ENCODE measurements at regions not wholly inside any gene's neighbourhood (a gene's known extent, or its start where the extent isn't known, plus 50 kb on each side); places are given as distances from the start of the nearest gene placed in this dataset.

- no peak for TF ChIP-seq CTCF (IDR thresholded peaks at IDR 0.05)
- no peak overlapping the region for H3K27ac ChIP-seq
- peaks cover 0 to 8% of the 10 kb centered on the region in 2 donors for H3K4me1 ChIP-seq
- intact Hi-C loops (cut with DNase I) = no loop called here
- no peaks in the 10 kb centered on the region for H3K27me3 ChIP-seq
- H3K4me3 ChIP-seq = no peak overlapping the region
- no peak for DNase-seq (ENCODE audit: low spot score in 2 of 2)
- no peaks in the 10 kb centered on the region for H3K9me3 ChIP-seq
- H3K36me3 ChIP-seq = no peaks in the 10 kb centered on the region
Measured at GRCh38 chr2:111627256-111627655, 256.7 kb downstream of the ANAPC1 start.

- Histone ChIP-seq H3K27ac (no peak overlapping the region), H3K4me3 (no peak overlapping the region), H3K36me3 (no peaks in the 10 kb centered on the region), H3K9me3 (no peaks in the 10 kb centered on the region), H3K27me3 (no peaks in the 10 kb centered on the region), H3K4me1 (peaks cover 0 to 8% of the 10 kb centered on the region in 2 donors)
- no peak for TF ChIP-seq CTCF (IDR thresholded peaks at IDR 0.05)
- intact Hi-C loops (cut with DNase I) = no loop called here
- no peak for DNase-seq (ENCODE audit: low spot score in 2 of 2)
Measured at GRCh38 chr2:111628221-111628620, 255.8 kb downstream of the ANAPC1 start.

GRCh38 chr2:111629983-111630382, 254.0 kb downstream of the ANAPC1 start:
- Histone ChIP-seq H3K9me3 (no peaks in the 10 kb centered on the region), H3K36me3 (no peaks in the 10 kb centered on the region), H3K4me1 (peaks cover 0 to 9% of the 10 kb centered on the region in 2 donors), H3K4me3 (no peak overlapping the region), H3K27me3 (no peaks in the 10 kb centered on the region), H3K27ac (no peak overlapping the region)
- intact Hi-C loops (cut with DNase I) = no loop called here
- TF ChIP-seq CTCF (IDR thresholded peaks at IDR 0.05) = no peak
- DNase-seq (ENCODE audit: low spot score in 2 of 2) = no peak

GRCh38 chr2:111632661-111633060, 251.3 kb downstream of the ANAPC1 start:
- no peak for TF ChIP-seq CTCF (IDR thresholded peaks at IDR 0.05)
- Histone ChIP-seq H3K27me3 (no peaks in the 10 kb centered on the region), H3K27ac (no peak overlapping the region), H3K4me3 (no peak overlapping the region), H3K4me1 (peaks cover 0 to 4% of the 10 kb centered on the region in 2 donors), H3K36me3 (no peaks in the 10 kb centered on the region), H3K9me3 (no peaks in the 10 kb centered on the region)
- DNase-seq (ENCODE audit: low spot score in 2 of 2) = no peak
- intact Hi-C loops (cut with DNase I) = no loop called here

GRCh38 chr2:111633189-111633588, 250.8 kb downstream of the ANAPC1 start:
- H3K27ac ChIP-seq = no peak overlapping the region
- H3K4me3 ChIP-seq = no peak overlapping the region
- no peaks in the 10 kb centered on the region for H3K27me3 ChIP-seq
- H3K4me1 ChIP-seq = peaks cover 0 to 4% of the 10 kb centered on the region in 2 donors
- TF ChIP-seq CTCF (IDR thresholded peaks at IDR 0.05) = no peak
- H3K9me3 ChIP-seq = no peaks in the 10 kb centered on the region
- no peak for DNase-seq (ENCODE audit: low spot score in 2 of 2)
- intact Hi-C loops (cut with DNase I) = no loop called here
- H3K36me3 ChIP-seq = no peaks in the 10 kb centered on the region

GRCh38 chr2:111633643-111634042, 250.3 kb downstream of the ANAPC1 start:
- DNase-seq (ENCODE audit: low spot score in 2 of 2) = no peak
- no peaks in the 10 kb centered on the region for H3K27me3 ChIP-seq
- H3K4me3 ChIP-seq = no peak overlapping the region
- peaks cover 0 to 4% of the 10 kb centered on the region in 2 donors for H3K4me1 ChIP-seq
- H3K9me3 ChIP-seq = no peaks in the 10 kb centered on the region
- intact Hi-C loops (cut with DNase I) = no loop called here
- no peak overlapping the region for H3K27ac ChIP-seq
- TF ChIP-seq CTCF (IDR thresholded peaks at IDR 0.05) = no peak
- H3K36me3 ChIP-seq = no peaks in the 10 kb centered on the region

All from ascending aorta (tissue), 2 donors.